Stomach (tissue), 4 donors: ENCODE measurements at regions not wholly inside any gene's neighbourhood (a gene's known extent, or its start where the extent isn't known, plus 50 kb on each side); places are given as distances from the start of the nearest gene placed in this dataset.

ENCODE experiments used
- EP300 ChIP-seq: sonication (generic); formaldehyde crosslinking; IDR thresholded peaks from one replicate; pipeline ENCODE4 v1.6.1; 2017; ENCODE audit warnings: antibody characterized with exemption
- POLR2A ChIP-seq, 4 donors: fragments of 450-650 bp; IDR thresholded peaks; one replicate each; pipeline ENCODE4 v1.6.1; 2016; ENCODE audit warnings: antibody characterized with exemption in 4 of 4, control low read depth in 2 of 4, mild to moderate bottlenecking in 1 of 4, moderate library complexity in 1 of 4

DNA sequence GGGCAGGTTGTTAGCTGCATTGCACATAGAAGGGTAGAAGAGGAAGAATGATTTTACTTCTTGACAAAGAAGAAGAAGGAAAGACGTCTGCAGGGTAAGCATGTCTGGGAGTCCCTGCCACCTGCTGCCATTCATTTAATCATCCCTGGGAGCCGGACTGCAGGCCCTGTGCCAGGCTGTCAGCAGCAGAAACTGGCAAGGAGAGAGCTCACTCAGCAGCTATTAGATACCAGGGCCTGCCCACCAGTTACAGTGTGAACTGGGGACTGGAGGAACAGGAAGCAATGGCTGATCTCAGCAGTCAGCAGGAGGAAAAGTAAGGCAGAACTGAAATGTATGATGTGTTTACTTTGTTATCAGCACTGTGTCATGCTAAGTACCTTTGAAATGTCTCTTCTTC, 75.7 kb upstream of the C1orf87 start:
- TF ChIP-seq POLR2A (IDR thresholded peaks at IDR 0.05): no peak
- TF ChIP-seq EP300: no peak
